Spinal cord (tissue), 9 donors: ENCODE measurements at regions not wholly inside any gene's neighbourhood (a gene's known extent, or its start where the extent isn't known, plus 50 kb on each side); places are given as distances from the start of the nearest gene placed in this dataset.
"Not testable (repeated sequence)": the region's sequence is repeated elsewhere in the genome, so short reads cannot be mapped to it uniquely, and the experiment has no call there.

Experiments used
- DNase-seq, 6 donors: peaks; one replicate each; pipeline versions ENCODE4 v3.0.0 to v3.0.0-alpha.2; 2013 to 2015; ENCODE audit warnings: low spot score in 6 of 6, low read depth in 4 of 6
- H3K27ac ChIP-seq: one replicate; pipeline ENCODE4 v1.5.1; 2013; ENCODE audit warnings: low read depth, low read length, control low read depth
- H3K27me3 ChIP-seq: one replicate; pipeline ENCODE4 v1.6.1; 2013; ENCODE audit warnings: low read length; ENCODE audit not compliant: control insufficient read depth, insufficient read depth
- H3K36me3 ChIP-seq: one replicate; pipeline ENCODE4 v1.6.1; 2013; ENCODE audit warnings: low read length; ENCODE audit not compliant: control insufficient read depth, insufficient read depth
- H3K4me1 ChIP-seq: one replicate; pipeline ENCODE4 v1.6.1; 2013; ENCODE audit warnings: low read length; ENCODE audit not compliant: control insufficient read depth, insufficient read depth
- H3K4me3 ChIP-seq: one replicate; pipeline ENCODE4 v1.5.1; 2013; ENCODE audit warnings: low read depth, low read length, control low read depth
- H3K9me3 ChIP-seq: one replicate; pipeline ENCODE4 v1.6.1; 2013; ENCODE audit warnings: low read length; ENCODE audit not compliant: control insufficient read depth, insufficient read depth
- WGBS: methylation state at CpG from one replicate; pipeline ENCODE4 v1.1.5; 2013; ENCODE audit warnings: missing lambda C conversion rate; ENCODE audit not compliant: insufficient coverage; 5-methylcytosine and 5-hydroxymethylcytosine counted together
- donor health status: healthy.

DNA sequence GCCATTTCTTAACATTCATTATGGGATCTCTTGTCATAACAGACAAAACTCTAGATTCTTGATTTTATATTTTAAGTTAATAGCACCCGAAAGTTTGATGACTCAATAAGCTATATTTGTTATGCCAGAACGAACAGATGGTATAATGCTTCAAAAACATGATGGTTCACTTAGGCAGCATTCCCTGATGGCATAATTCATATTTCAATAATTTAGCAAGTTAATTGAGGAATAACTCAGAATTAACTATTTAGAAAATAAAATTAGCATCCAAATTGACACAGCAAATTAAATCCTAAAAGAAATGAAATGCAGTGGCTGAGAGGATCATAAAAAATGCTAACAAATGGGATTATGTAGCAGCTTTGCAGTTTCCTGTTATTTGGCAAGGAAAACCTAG is 260.8 kb upstream of the MBL2 start:
- Histone ChIP-seq H3K4me3 (no peak overlapping the region), H3K27ac (no peak overlapping the region), H3K9me3 (no peaks in the 10 kb centered on the region), H3K27me3 (no peaks in the 10 kb centered on the region), H3K4me1 (no peaks in the 10 kb centered on the region), H3K36me3 (no peaks in the 10 kb centered on the region)
- peak in 2 of 6 donors; percentile 62 to 69 for DNase-seq
- no CpG with 5 or more reads among the region's 2 CpGs for WGBS

DNA sequence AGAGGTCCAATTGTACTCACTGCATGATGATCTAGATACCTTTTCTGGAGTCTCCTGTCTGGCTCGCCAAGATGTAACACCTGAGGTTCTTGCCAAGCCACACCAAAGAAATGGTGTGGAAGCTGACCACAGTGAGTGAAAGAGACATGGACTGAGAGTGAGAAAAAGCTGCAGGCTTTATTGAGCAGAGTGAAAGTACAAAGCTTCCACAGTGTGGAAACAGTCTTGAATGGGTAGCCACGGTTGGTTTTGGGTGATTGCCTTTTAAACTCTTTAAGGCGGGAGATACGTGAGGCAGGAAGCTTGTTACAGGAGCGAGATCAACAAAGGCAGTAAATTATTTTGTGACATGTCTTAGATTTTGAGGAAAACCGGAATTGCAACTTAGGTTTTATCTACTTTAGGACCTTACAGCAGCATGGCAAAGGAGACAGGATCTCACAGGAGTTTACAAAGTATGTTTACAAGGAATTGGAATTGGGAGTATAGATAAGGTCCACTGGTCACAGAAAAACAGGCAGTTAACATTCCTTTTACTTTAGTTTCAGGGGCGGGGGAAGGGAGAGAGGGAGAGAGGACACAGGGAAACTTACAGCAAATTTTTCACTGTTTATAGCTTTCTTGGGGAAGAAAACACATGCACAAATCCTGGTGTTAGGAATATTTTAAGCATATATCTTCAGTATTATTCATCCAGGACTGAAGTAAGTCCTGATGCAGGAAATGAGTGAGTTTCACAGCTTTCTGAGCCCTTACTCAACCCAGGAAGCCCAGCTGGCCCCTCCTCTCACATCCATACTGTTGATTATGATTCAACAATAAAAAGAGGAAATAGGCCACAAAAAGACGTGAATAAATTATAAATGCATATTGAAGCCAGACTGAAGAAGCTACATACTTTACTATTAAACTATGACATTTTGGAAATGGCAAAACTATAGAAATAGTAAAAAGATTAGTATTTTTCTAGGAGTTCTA is 257.6 kb upstream of the MBL2 start:
- H3K27me3 ChIP-seq, H3K4me3 ChIP-seq, H3K27ac ChIP-seq, H3K4me1 ChIP-seq, DNase-seq, H3K9me3 ChIP-seq, H3K36me3 ChIP-seq: not testable (repeated sequence)
- 30% methylated on average over 4 of the region's 8 CpGs for WGBS

DNA sequence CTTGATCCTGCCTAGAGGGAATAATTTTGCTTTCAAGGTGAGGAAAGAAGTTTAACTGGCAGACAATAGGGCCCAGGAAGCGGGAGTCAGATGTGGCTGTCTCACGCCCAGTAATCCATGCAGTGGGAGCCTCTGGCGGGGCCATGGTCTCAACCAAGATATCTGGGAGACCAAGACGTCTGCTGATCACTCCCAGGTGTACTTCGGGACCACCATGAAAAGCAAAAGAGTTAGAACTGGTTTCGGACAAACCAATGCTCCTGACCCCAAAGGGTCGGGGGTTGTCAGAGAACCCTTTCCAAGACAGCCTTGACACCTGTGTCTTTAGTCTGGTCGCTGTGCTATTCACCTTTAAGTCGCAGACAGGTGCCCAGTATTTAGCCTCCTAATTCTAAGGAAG is 256.9 kb upstream of the MBL2 start:
- WGBS, result 98% methylated on average over 9 of the region's 9 CpGs

GRCh38 chr10:53025765-53026164 is 253.2 kb upstream of the MBL2 start:
- H3K36me3 ChIP-seq, H3K9me3 ChIP-seq, H3K4me1 ChIP-seq, DNase-seq, H3K4me3 ChIP-seq, H3K27ac ChIP-seq, H3K27me3 ChIP-seq: not testable (repeated sequence)
- no CpG with 5 or more reads among the region's 6 CpGs for WGBS

More for the DNA sequence above, 256.9 kb upstream of the MBL2 start:
- Histone ChIP-seq H3K9me3 (no peaks in the 10 kb centered on the region), H3K4me1 (no peaks in the 10 kb centered on the region), H3K27ac (no peak overlapping the region), H3K36me3 (no peaks in the 10 kb centered on the region), H3K4me3 (no peak overlapping the region), H3K27me3 (no peaks in the 10 kb centered on the region)
- DNase-seq, result no peak

DNA sequence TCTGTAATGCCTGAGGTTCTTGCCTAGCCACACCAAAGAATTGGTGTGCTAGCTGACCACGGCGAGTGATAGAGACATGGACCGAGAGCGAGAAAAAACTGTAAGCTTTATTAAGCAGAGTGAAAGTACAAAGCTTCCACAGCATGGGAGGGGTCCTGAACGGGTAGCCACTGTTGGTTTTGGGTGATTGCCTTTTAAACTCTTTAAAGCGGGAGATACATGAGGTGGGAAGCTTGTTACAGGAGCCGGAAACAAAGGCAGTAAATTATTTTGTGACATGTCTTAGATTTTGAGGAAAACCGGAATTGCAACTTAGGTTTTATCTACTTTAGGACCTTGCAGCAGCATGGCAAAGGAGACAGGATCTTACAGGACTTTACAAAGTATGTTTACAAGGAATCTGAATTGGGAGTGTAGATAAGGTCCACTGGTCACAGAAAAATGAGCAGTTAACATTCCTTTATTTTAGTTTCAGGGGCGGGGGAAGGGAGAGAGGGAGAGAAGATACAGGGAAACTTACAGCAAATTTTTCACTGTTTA is 252.7 kb upstream of the MBL2 start:
- no CpG with 5 or more reads among the region's 9 CpGs for WGBS
- H3K27ac ChIP-seq, result no peak overlapping the region
- H3K4me1 ChIP-seq, result no peaks in the 10 kb centered on the region
- peak overlapping the region; percentile 39 for H3K4me3 ChIP-seq
- no peaks in the 10 kb centered on the region for H3K36me3 ChIP-seq
- no peaks in the 10 kb centered on the region for H3K27me3 ChIP-seq
- DNase-seq, result peak in 1 of 6 donors; percentile 13
- no peaks in the 10 kb centered on the region for H3K9me3 ChIP-seq

GRCh38 chr10:53023411-53023810 is 250.8 kb upstream of the MBL2 start:
- Histone ChIP-seq H3K4me1 (no peaks in the 10 kb centered on the region), H3K36me3 (no peaks in the 10 kb centered on the region), H3K4me3 (no peak overlapping the region), H3K27me3 (no peaks in the 10 kb centered on the region), H3K9me3 (no peaks in the 10 kb centered on the region), H3K27ac (no peak overlapping the region)
- 82% methylated on average over 1 of the region's 2 CpGs for WGBS
- DNase-seq, result no peak

GRCh38 chr10:53022611-53023088 is 250.1 kb upstream of the MBL2 start:
- H3K4me1 ChIP-seq, result no peaks in the 10 kb centered on the region
- 76% methylated on average over 4 of the region's 5 CpGs for WGBS
- no peak for DNase-seq
- H3K36me3 ChIP-seq, result no peaks in the 10 kb centered on the region
- no peaks in the 10 kb centered on the region for H3K9me3 ChIP-seq
- no peak overlapping the region for H3K27ac ChIP-seq
- no peaks in the 10 kb centered on the region for H3K27me3 ChIP-seq
- H3K4me3 ChIP-seq, result no peak overlapping the region

DNA sequence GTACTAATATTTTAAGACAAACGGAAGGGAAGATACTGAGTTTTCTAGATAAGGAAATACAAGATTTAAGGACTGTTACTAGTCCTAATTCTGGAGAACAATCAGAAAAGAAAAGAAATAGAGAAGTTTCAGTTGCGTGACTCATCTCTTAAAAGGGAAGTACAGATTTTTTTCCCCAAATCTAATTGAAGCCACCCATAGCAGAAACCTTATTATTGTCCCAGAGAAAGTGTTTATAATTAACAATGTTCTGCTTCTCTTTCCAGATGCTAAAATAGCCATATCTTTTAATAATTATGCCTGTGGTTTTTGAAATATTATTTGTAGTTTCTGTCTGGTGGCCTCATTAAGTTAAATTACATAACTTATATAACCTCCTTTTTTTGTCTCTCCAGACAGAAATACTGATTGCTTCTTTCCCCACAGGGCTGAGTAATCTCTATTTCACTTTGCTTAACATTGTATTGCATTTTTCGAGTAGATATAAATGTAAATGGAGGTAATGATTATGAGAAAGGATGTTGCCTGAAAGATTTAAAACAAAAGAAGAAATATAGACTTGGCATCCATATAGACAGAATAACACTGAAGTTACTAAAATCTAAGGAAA is 240.7 kb upstream of the MBL2 start:
- no peak for DNase-seq
- H3K4me3 ChIP-seq, result no peak overlapping the region
- no peak overlapping the region for H3K27ac ChIP-seq
- no peaks in the 10 kb centered on the region for H3K4me1 ChIP-seq
- WGBS, result no CpG with 5 or more reads among the region's 3 CpGs
- no peaks in the 10 kb centered on the region for H3K9me3 ChIP-seq
- H3K27me3 ChIP-seq, result no peaks in the 10 kb centered on the region
- H3K36me3 ChIP-seq, result no peaks in the 10 kb centered on the region

DNA sequence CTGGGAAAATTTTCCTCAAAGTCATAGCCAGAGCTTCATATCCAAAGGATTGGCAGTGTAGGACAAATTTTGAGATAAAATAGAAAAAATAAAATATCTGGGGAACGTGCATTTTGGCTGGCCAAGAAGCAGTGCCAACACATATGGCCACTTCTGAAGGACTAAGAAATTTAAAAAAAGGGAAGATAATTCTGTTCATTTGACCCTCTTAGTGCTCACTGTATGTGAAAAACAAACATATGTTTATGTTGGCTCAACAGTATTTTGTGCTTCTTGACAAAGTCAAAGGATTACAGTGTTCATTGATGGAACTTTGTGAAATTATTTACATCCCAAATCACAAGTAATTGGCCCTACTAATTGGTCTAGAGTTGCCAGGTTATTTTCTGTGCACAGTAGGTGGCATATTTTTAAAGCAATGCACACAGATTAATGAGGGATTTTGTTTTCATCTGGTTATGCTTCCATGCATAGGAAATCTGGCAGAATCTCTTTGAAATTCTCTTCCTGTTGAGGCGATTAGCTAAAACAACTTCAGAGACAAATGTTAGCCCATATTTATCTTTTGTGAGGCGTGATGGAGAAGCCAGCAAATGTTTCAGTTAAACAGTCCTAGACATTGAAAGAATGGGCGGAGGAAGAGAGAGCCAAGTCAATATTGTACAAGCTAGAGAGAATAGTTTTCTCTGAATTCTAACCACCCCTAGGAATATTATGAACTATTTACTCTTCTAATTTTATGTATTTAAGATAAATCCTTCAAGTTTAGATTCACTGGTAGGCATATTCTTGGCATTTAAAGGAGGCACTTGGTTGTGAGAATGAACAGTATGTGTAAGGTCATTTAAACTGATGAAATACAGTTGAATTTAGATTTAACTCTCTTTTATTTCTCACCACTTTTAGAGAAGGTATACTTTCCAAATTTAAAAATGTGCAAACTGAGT is 237.7 kb upstream of the MBL2 start:
- Histone ChIP-seq H3K27ac (no peak overlapping the region), H3K4me1 (no peaks in the 10 kb centered on the region), H3K9me3 (no peaks in the 10 kb centered on the region), H3K4me3 (no peak overlapping the region), H3K27me3 (no peaks in the 10 kb centered on the region), H3K36me3 (no peaks in the 10 kb centered on the region)
- peak in 2 of 6 donors; percentile 43 to 56 for DNase-seq
- 100% methylated on average over 1 of the region's 4 CpGs for WGBS
